A549 (cell line): ENCODE measurements at regions not wholly inside any gene's neighbourhood (a gene's known extent, or its start where the extent isn't known, plus 50 kb on each side); places are given as distances from the start of the nearest gene placed in this dataset.

Source experiments
- ATAC-seq, 2 experiments: fragments of 200-7000 bp in 1 of 2; fragments of >200 bp in 1 of 2; cut with Nextera tagmentation in 1 of 2; cut with Tn5 transposase in 1 of 2; 3 replicates each; pipeline versions ENCODE4 v1.8.0 to v1.9.1; 2018 to 2020; ENCODE audit warnings: mild to moderate bottlenecking in 1 of 2, moderate library complexity in 1 of 2
- CTCF ChIA-PET: fragments of 300-600 bp; sonication (Branson Sonifier 250); formaldehyde crosslinking; extraction: SDS; loops from one replicate; lab custom pipeline; 2021; ENCODE audit warnings: antibody characterized with exemption, inconsistent platforms; lab: Yijun Ruan, JAX
- POLR2A ChIA-PET: fragments of 350-600 bp; formaldehyde crosslinking; extraction: SDS; loops from one replicate; lab custom pipeline; 2021; ENCODE audit warnings: antibody characterized with exemption, inconsistent platforms; lab: Yijun Ruan, JAX
- DNase-seq, 2 experiments: peaks; one replicate each; pipeline versions ENCODE4 v3.0.0 to v3.0.0-alpha.2; 2011 to 2016; ENCODE audit warnings: low read depth in 1 of 2, low spot score in 1 of 2
- FAIRE-seq: peaks from 2 replicates; lab custom pipeline; 2011; peaks lifted over from hg19 to GRCh38; lab: Jason Lieb, UNC
- H3K27ac ChIP-seq, 2 experiments: fragments of >200 bp; sonication (Bioruptor Twin); formaldehyde crosslinking; 3 replicates each; pipeline ENCODE4 v1.5.1; 2016 to 2017
- H3K4me1 ChIP-seq: fragments of >200 bp; sonication (Bioruptor Twin); formaldehyde crosslinking; 3 replicates; pipeline ENCODE4 v1.6.1; 2016
- H3K4me2 ChIP-seq: fragments of >200 bp; sonication (Bioruptor Twin); formaldehyde crosslinking; 3 replicates; pipeline ENCODE4 v1.6.1; 2016
- H3K4me3 ChIP-seq: fragments of >200 bp; sonication (Bioruptor Twin); formaldehyde crosslinking; 3 replicates; pipeline ENCODE4 v1.5.1; 2016
- H3K9me3 ChIP-seq: fragments of >200 bp; sonication (Bioruptor Twin); formaldehyde crosslinking; 3 replicates; pipeline ENCODE4 v1.6.1; 2016
- BCL3 ChIP-seq: fragments of >200 bp; sonication (Bioruptor Twin); formaldehyde crosslinking; IDR thresholded peaks from 3 replicates; pipeline ENCODE4 v1.6.1; 2016
- CBX8 ChIP-seq: fragments of 200-600 bp; sonication (generic); IDR thresholded peaks from 2 replicates; pipeline ENCODE4 v1.6.1; 2016
- CHD2 ChIP-seq: fragments of 150-350 bp; IDR thresholded peaks from 2 replicates; pipeline ENCODE4 v1.6.1; 2014; ENCODE audit warnings: low read length; ENCODE audit not compliant: partially characterized antibody
- EHMT2 ChIP-seq: fragments of 200-600 bp; sonication (generic); IDR thresholded peaks from 2 replicates; pipeline ENCODE4 v1.6.1; 2016; ENCODE audit warnings: antibody characterized with exemption, low read depth, mild to moderate bottlenecking, moderate library complexity
- EP300 ChIP-seq, 2 experiments: fragments of >200 bp; sonication (Bioruptor Twin); formaldehyde crosslinking; IDR thresholded peaks; 2 replicates in 1 of 2; 3 replicates in 1 of 2; pipeline ENCODE4 v1.6.1; 2016 to 2017
- FOSB ChIP-seq: fragments of 250-450 bp; sonication (Bioruptor Pico); IDR thresholded peaks from 2 replicates; pipeline ENCODE4 v1.5.0; 2020; ENCODE audit warnings: mild to moderate bottlenecking, moderate library complexity
- FOXS1 ChIP-seq: fragments of 250-450 bp; sonication (Bioruptor Pico); IDR thresholded peaks from 2 replicates; pipeline ENCODE4 v1.5.0; 2020; ENCODE audit warnings: mild to moderate bottlenecking, moderate library complexity
- HEYL ChIP-seq: fragments of 250-450 bp; sonication (Bioruptor Pico); IDR thresholded peaks from 2 replicates; pipeline ENCODE4 v1.8.0; 2021; ENCODE audit warnings: mild to moderate bottlenecking, moderate library complexity
- HOXB13 ChIP-seq: fragments of 250-450 bp; sonication (Bioruptor Pico); IDR thresholded peaks from 2 replicates; pipeline ENCODE4 v1.5.0; 2020; ENCODE audit warnings: low read depth, mild to moderate bottlenecking, moderate library complexity
- HOXB5 ChIP-seq: fragments of 250-450 bp; sonication (Bioruptor Pico); IDR thresholded peaks from 2 replicates; pipeline ENCODE4 v1.5.0; 2020; ENCODE audit warnings: mild to moderate bottlenecking, moderate library complexity
- JUNB ChIP-seq: fragments of >200 bp; sonication (Bioruptor Twin); formaldehyde crosslinking; IDR thresholded peaks from 2 replicates; pipeline ENCODE4 v1.6.1; 2016
- KDM5A ChIP-seq: fragments of 200-600 bp; sonication (generic); IDR thresholded peaks from 2 replicates; pipeline ENCODE4 v1.6.1; 2016; ENCODE audit warnings: antibody characterized with exemption, mild to moderate bottlenecking
- MAFK ChIP-seq: fragments of 450-650 bp; IDR thresholded peaks from 2 replicates; pipeline ENCODE4 v1.6.1; 2014; ENCODE audit not compliant: partially characterized antibody
- MAZ ChIP-seq: fragments of 150-350 bp; IDR thresholded peaks from 2 replicates; pipeline ENCODE4 v1.6.1; 2014; ENCODE audit warnings: antibody characterized with exemption, low read depth, low read length, borderline replicate concordance
- NFE2L2 ChIP-seq: fragments of 150-350 bp; conservative IDR thresholded peaks from 2 replicates; pipeline ENCODE4 v1.6.1; 2014; ENCODE audit warnings: low read length
- NR3C1 ChIP-seq: fragments of >200 bp; sonication (Bioruptor Twin); formaldehyde crosslinking; IDR thresholded peaks from 3 replicates; pipeline ENCODE4 v1.6.1; 2017
- POLR2A ChIP-seq: IDR thresholded peaks from 2 replicates; pipeline ENCODE4 v1.6.1; 2012; ENCODE audit warnings: mild to moderate bottlenecking, low read length
- POLR2AphosphoS2 ChIP-seq: conservative IDR thresholded peaks from 2 replicates; pipeline ENCODE4 v1.6.1; 2012; ENCODE audit warnings: low read length, improper control_type of control experiment, inconsistent platforms
- RFX5 ChIP-seq: fragments of 450-650 bp; IDR thresholded peaks from 2 replicates; pipeline ENCODE4 v1.7.1; 2014; ENCODE audit warnings: antibody characterized with exemption, mild to moderate bottlenecking, moderate library complexity
- SREBF2 ChIP-seq: fragments of 450-650 bp; IDR thresholded peaks from 2 replicates; pipeline ENCODE4 v1.6.1; 2014; ENCODE audit warnings: mild to moderate bottlenecking, moderate library complexity
- TP53 ChIP-seq: fragments of 250-450 bp; sonication (Bioruptor Pico); IDR thresholded peaks from 2 replicates; pipeline ENCODE4 v1.5.0; 2021; ENCODE audit warnings: mild to moderate bottlenecking, moderate library complexity
- ZFP36 ChIP-seq: fragments of 450-650 bp; IDR thresholded peaks from 2 replicates; pipeline ENCODE4 v1.6.1; 2014; ENCODE audit warnings: borderline replicate concordance; ENCODE audit not compliant: partially characterized antibody
- ZNF302 ChIP-seq: fragments of 250-450 bp; sonication (Bioruptor Pico); IDR thresholded peaks from 2 replicates; pipeline ENCODE4 v1.9.0; 2021; ENCODE audit warnings: inconsistent platforms, mild to moderate bottlenecking, moderate library complexity
- ZSCAN20 ChIP-seq: fragments of 250-450 bp; sonication (Bioruptor Pico); IDR thresholded peaks from 2 replicates; pipeline ENCODE4 v1.8.0; 2022; ENCODE audit warnings: mild to moderate bottlenecking, moderate library complexity
- WGBS: methylation state at CpG from one replicate; pipeline ENCODE4 v1.1.6; 2017; ENCODE audit errors: missing lambda C conversion rate; 5-methylcytosine and 5-hydroxymethylcytosine counted together
- TF ChIP-seq, protein P1 (sequence below): fragments of 250-450 bp; sonication (Bioruptor Pico); IDR thresholded peaks from 2 replicates; pipeline ENCODE4 v1.5.0; 2021; ENCODE audit warnings: mild to moderate bottlenecking, moderate library complexity, borderline replicate concordance
- TF ChIP-seq, protein P2 (sequence below): IDR thresholded peaks from 2 replicates; pipeline ENCODE4 v1.6.1; 2012; ENCODE audit warnings: low read depth, borderline replicate concordance

DNA sequence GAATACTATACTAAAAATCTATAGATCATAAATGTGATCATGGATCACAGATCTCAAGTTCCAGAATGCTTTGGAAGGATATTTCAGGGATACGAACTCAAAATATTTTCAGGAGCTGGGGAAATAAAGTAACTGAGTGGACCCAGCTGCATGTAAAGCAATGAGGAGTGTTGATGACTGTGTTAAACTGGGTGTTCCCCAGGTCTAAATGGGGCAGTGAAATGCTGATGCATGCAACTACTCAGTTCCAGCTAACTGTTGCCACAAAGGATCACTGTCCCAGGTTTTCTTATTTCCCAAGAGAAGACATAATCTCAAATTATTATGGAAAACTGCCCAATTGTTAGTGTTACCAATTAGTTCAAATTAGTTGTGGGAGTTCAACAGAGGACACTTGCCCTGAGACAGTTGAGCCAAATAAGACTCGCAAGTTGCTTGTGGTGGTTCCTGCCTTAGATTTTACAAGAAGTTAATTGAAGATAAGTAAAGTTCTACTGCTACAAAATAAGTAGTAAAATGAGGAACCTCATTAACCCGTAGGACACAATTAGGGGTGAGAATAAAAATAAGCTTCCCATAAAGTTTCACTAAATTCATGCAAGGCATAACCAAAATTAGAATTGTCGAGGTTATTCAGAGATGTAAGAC lies 66.3 kb upstream of the IL12A start:
- H3K27ac ChIP-seq, result no peak overlapping the region
- POLR2A ChIA-PET, result no interaction called here
- H3K4me3 ChIP-seq, result no peak overlapping the region
- ATAC-seq, result no peak
- H3K9me3 ChIP-seq, result no peaks in the 10 kb centered on the region
- TF ChIP-seq POLR2AphosphoS2 (no peak), HOXB5 (CRISPR knock-in tag) (no peak), HEYL (CRISPR knock-in tag) (no peak), FOSB (no peak), SREBF2 (no peak), BCL3 (no peak), NR3C1 (no peak), EHMT2 (no peak), CBX8 (no peak), FOXS1 (CRISPR knock-in tag) (no peak), NFE2L2 (no peak), CHD2 (no peak), ZFP36 (no peak), MAZ (no peak), JUNB (no peak), HOXB13 (CRISPR knock-in tag) (no peak), TP53 (no peak)
- TF ChIP-seq, protein P1, sequence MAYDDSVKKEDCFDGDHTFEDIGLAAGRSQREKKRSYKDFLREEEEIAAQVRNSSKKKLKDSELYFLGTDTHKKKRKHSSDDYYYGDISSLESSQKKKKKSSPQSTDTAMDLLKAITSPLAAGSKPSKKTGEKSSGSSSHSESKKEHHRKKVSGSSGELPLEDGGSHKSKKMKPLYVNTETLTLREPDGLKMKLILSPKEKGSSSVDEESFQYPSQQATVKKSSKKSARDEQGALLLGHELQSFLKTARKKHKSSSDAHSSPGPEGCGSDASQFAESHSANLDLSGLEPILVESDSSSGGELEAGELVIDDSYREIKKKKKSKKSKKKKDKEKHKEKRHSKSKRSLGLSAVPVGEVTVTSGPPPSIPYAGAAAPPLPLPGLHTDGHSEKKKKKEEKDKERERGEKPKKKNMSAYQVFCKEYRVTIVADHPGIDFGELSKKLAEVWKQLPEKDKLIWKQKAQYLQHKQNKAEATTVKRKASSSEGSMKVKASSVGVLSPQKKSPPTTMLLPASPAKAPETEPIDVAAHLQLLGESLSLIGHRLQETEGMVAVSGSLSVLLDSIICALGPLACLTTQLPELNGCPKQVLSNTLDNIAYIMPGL (CRISPR knock-in tag), result no peak
- TF ChIP-seq, protein P2, sequence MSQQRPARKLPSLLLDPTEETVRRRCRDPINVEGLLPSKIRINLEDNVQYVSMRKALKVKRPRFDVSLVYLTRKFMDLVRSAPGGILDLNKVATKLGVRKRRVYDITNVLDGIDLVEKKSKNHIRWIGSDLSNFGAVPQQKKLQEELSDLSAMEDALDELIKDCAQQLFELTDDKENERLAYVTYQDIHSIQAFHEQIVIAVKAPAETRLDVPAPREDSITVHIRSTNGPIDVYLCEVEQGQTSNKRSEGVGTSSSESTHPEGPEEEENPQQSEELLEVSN, result no peak
- TF ChIP-seq, all 56 proteins: peak for 0
- CTCF ChIA-PET, result interaction anchor here (0.8 to 2.0 kb wide), 5 partner anchors 22 to 84 kb away, joined by 3 to 8 read pairs (median 5); partner anchors contain the start of gene IL12A
- FAIRE-seq (no peak), DNase-seq (no peak)
- no peak overlapping the region for H3K4me2 ChIP-seq
- peaks cover 7% of the 10 kb centered on the region; the same call in 2 of the 3 replicates for H3K4me1 ChIP-seq
- 79% methylated on average over 4 of the region's 4 CpGs for WGBS

- Histone ChIP-seq H3K4me1 (peaks cover 12% of the 10 kb centered on the region), H3K4me2 (no peak overlapping the region), H3K4me3 (no peak overlapping the region), H3K9me3 (no peaks in the 10 kb centered on the region), H3K27ac (no peak overlapping the region)
- 87% methylated on average over 4 of the region's 4 CpGs for WGBS
- CTCF ChIA-PET, result interaction anchor here (1.4 to 2.0 kb wide), 3 partner anchors 38 to 66 kb away, joined by 3 to 5 read pairs (median 5); partner anchors contain the start of gene IL12A
- TF ChIP-seq EP300 (IDR thresholded peaks at IDR 0.05) (no peak), RFX5 (no peak), POLR2A (no peak), KDM5A (no peak), MAFK (no peak), CHD2 (no peak), HOXB5 (CRISPR knock-in tag) (no peak), ZSCAN20 (CRISPR knock-in tag) (no peak), ZNF302 (no peak)
- ATAC-seq (no peak), FAIRE-seq (no peak), DNase-seq (no peak)
- POLR2A ChIA-PET, result no interaction called here
These were observed 65.7 kb upstream of the IL12A start for GRCh38 chr3:159922861-159923312.
